ENCODE measurements at regions not wholly inside any gene's neighbourhood (a gene's known extent, or its start where the extent isn't known, plus 50 kb on each side); places are given as distances from the start of the nearest gene placed in this dataset.

DNA sequence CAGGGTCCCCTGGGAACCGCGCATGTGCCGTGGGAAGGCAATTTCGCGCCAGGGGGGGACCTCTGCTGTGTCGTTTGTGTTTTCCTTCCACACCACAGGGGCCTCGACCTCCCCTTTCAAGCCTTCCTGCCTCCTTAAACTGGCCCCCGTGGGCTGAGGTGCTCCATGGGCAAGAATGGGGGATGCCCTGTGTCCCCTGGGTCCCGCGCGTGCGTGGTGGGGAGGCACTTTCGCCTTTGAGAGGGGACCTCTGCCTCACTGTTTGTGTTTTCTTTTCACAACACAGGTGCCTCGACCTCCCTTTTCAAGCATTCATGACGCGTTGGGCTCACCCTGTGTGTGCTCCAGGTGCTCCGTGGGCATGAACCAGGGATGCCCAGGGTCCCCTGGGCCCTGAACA, 348.8 kb downstream of the ALG10 start:
- no peak for TF ChIP-seq CTCF (IDR thresholded peaks at IDR 0.05; ENCODE audit: control extremely low read depth, extremely low read depth, low read depth, missing control alignments)
- ChIA-PET POLR2A (no interaction called here), CTCF (no interaction called here)
- DNase-seq (ENCODE audit: extremely low spot score), result no peak

DNA sequence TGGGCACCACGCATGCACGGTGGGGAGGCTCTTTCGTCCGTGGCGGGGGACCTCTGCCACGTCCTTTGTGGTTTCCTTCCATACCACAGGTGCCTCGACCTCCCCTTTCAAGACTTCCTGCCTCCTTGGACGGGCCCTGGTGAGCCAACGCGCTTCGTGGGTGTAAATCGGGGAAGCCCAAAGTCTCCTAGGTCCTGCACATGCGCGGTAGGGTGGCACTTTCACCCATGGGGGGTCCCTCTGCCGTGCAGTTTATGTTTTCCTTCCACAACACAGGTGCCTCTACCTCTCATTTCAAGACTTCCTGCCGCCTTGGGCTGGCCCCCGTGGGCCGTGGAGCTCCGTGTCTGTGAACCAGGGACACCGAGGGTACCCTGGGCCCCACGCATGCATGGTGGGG, 349.7 kb downstream of the ALG10 start:
- POLR2A ChIA-PET, result no interaction called here
- no peak for TF ChIP-seq CTCF (IDR thresholded peaks at IDR 0.05; ENCODE audit: control extremely low read depth, extremely low read depth, low read depth, missing control alignments)
- CTCF ChIA-PET, result no interaction called here
- no peak for DNase-seq (ENCODE audit: extremely low spot score)

DNA sequence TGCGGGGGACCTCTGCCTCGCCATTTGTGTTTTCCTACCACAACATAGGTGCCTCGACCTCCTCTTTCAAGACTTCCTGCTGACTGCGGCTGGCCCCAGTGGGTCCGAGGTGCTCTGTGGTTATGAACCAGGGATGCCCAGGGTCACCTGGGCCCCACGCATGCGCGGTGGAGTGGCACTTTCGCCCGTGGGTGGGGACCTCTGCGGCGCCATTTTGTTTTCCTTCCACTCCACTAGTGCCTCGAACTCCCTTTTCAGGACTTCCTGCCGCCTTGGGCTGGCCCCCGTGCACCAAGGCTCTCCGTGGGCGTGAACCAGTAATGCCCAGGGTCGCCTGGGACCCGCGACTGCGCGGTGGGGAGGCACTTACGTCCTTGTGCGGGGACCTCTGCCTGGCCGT, 351.6 kb downstream of the ALG10 start:
- ChIA-PET CTCF (no interaction called here), POLR2A (no interaction called here)
- no peak for TF ChIP-seq CTCF (IDR thresholded peaks at IDR 0.05; ENCODE audit: control extremely low read depth, extremely low read depth, low read depth, missing control alignments)
- no peak for DNase-seq (ENCODE audit: extremely low spot score)

DNA sequence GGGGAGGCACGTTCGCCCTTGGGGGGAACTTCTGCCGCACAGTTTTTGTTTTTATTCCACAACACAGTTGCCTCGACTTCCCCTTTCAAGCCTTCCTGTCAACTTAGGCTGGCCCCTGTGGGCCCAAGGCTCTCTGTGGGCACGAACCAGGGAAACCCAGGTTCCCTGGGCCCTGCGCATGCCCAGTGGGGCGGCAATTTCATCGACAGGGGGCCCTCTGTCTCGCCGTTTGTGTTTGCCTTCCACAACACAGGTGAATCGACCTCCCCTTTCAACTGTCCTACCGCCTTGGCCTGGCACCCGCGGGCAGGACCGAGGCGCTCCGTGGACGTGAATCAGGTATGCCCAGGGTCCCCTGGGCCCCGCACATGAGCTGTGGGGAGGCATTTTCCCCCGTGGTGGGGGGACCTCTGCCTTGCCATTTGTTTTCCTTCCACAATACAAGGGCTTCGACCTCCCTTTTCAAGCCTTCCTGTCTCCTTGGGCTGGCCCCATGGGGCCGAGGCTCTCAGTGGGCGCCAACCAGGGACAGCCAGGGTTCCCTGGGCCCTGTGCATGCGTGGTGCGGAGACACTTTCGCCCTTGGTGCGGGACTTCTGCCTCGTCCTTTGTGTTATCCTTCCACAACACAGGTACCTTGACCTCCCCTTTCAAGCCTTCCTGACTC, 354.0 kb downstream of the ALG10 start:
- ChIA-PET POLR2A (no interaction called here), CTCF (no interaction called here)
- no peak for DNase-seq (ENCODE audit: extremely low spot score)
- TF ChIP-seq CTCF (IDR thresholded peaks at IDR 0.05; ENCODE audit: control extremely low read depth, extremely low read depth, low read depth, missing control alignments), result no peak

DNA sequence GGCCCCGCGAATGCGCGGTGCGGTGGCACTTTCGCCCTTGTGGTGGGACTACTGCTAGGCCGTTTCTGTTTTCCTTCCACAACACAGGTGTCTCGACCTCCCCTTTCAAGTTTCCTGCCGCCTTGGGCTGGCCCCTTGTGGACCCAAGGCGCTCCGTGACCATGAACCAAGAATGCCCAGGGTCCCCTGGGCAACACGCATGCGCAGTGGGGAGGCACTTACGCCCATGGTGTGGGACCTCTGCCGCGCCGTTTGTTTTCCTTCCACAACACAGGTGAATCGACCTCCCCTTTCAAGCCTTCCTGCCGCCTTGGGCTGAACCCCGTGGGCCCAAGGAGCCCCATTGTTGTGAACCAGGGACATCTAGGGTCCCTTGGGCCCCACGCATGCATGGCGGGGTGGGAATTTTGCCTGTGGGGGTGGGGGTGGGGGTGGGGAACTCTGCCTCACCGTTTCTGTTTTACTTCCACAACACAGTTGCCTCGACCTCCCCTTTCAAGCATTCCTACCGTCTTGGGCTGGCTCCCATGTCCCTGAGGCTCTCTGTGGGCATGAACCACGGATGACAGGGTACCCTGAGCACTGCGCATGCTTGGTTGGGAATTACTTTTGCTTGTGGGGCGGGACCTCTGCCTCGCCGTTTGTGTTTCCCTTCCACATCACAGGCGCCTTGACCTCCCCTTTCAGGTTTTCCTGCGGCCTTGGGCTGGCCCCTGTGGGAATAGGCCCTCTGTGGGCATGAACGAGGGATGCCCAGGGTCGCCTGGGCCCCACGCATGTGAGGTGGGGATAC, 355.1 kb downstream of the ALG10 start:
- CTCF ChIA-PET, result no interaction called here
- POLR2A ChIA-PET, result no interaction called here
- TF ChIP-seq CTCF (IDR thresholded peaks at IDR 0.05; ENCODE audit: control extremely low read depth, extremely low read depth, low read depth, missing control alignments), result no peak
- no peak for DNase-seq (ENCODE audit: extremely low spot score)

- TF ChIP-seq CTCF (IDR thresholded peaks at IDR 0.05; ENCODE audit: control extremely low read depth, extremely low read depth, low read depth, missing control alignments), result no peak
- CTCF ChIA-PET, result no interaction called here
- no peak for DNase-seq (ENCODE audit: extremely low spot score)
- POLR2A ChIA-PET, result no interaction called here
Measured at GRCh38 chr12:34379142-34379541, 356.8 kb downstream of the ALG10 start.
